ENCODE measurements at regions not wholly inside any gene's neighbourhood (a gene's known extent, or its start where the extent isn't known, plus 50 kb on each side); places are given as distances from the start of the nearest gene placed in this dataset.

GRCh38 chr4:136017556-136017955 is 1514.7 kb downstream of the PCDH18 start:
- no peak for DNase-seq (ENCODE audit: low read depth, low spot score)
- Histone ChIP-seq H2AFZ (ENCODE audit: low read depth, low read length, poor library complexity, severe bottlenecking) (no peak overlapping the region), H3K27ac (ENCODE audit: low read depth, low read length) (no peak overlapping the region), H3K9me2 (ENCODE audit: insufficient read depth) (peaks cover 4% of the 10 kb centered on the region; the same call in 1 of the 2 replicates), H4K20me1 (ENCODE audit: insufficient read depth) (no peaks in the 10 kb centered on the region), H3K4me2 (ENCODE audit: low read length) (no peak overlapping the region), H3K4me1 (ENCODE audit: control insufficient read depth in 1 of 2, insufficient read depth in 2 of 2, low read length in 2 of 2) (no peaks in the 10 kb centered on the region), H3K9ac (ENCODE audit: low read length) (no peak overlapping the region), H3K79me2 (ENCODE audit: insufficient read depth, low read length) (no peaks in the 10 kb centered on the region), H3K9me3 (ENCODE audit: control insufficient read depth in 1 of 2, insufficient read depth in 1 of 2, low read depth in 1 of 2, low read length in 2 of 2) (no peaks in the 10 kb centered on the region), H3K27me3 (ENCODE audit: insufficient read depth, low read length) (no peaks in the 10 kb centered on the region), H3K4me3 (replicated peaks in 1 of 2; ENCODE audit: low read depth in 1 of 2, low read length in 2 of 2) (no peak overlapping the region), H3K36me3 (ENCODE audit: control insufficient read depth in 1 of 2, insufficient read depth in 2 of 2, low read length in 2 of 2) (no peaks in the 10 kb centered on the region)
- intact Hi-C loops (cut with micrococcal nuclease), result no loop called here
- no peak for TF ChIP-seq CTCF (IDR thresholded peaks at IDR 0.05 in 2 of 3, conservative IDR thresholded peaks at IDR 0.05 in 1 of 3; ENCODE audit: borderline replicate concordance in 1 of 3, insufficient read depth in 1 of 3, low read depth in 2 of 3, low read length in 2 of 3)
- TF ChIP-seq ZFX (IDR thresholded peaks at IDR 0.05), result no peak
- TF ChIP-seq CEBPB (IDR thresholded peaks at IDR 0.05; ENCODE audit: low read depth), result no peak
- no peak for TF ChIP-seq EZH2 (IDR thresholded peaks at IDR 0.05)
- no peak for TF ChIP-seq ZNF274 (IDR thresholded peaks at IDR 0.05; ENCODE audit: low read depth, low read length)
- TF ChIP-seq ATF3 (IDR thresholded peaks at IDR 0.05), result no peak
- TF ChIP-seq SIN3A (IDR thresholded peaks at IDR 0.05; ENCODE audit: low read depth), result no peak
- TF ChIP-seq POLR2A (IDR thresholded peaks at IDR 0.05; ENCODE audit: borderline replicate concordance, extremely low read depth, insufficient read depth, insufficient read length), result no peak
- no peak for ATAC-seq
- CTCF ChIA-PET, result no interaction called here
- no TSS peak for BruUV-seq (replicated peaks)
- RAD21 ChIA-PET (ENCODE audit: low non-redundant PET in 1 of 2, low total read pairs in 2 of 2, uncharacterized antibody in 2 of 2, unreplicated experiment in 2 of 2), result no interaction called here
- POLR2A ChIA-PET, result no interaction called here

GRCh38 chr4:136012220-136012619 is 1520.1 kb downstream of the PCDH18 start:
- Histone ChIP-seq H2AFZ (ENCODE audit: low read depth, low read length, poor library complexity, severe bottlenecking) (no peak overlapping the region), H4K20me1 (ENCODE audit: insufficient read depth) (no peaks in the 10 kb centered on the region), H3K4me2 (ENCODE audit: low read length) (no peak overlapping the region), H3K4me1 (ENCODE audit: control insufficient read depth in 1 of 2, insufficient read depth in 2 of 2, low read length in 2 of 2) (no peaks in the 10 kb centered on the region), H3K79me2 (ENCODE audit: insufficient read depth, low read length) (no peaks in the 10 kb centered on the region), H3K36me3 (ENCODE audit: control insufficient read depth in 1 of 2, insufficient read depth in 2 of 2, low read length in 2 of 2) (no peaks in the 10 kb centered on the region), H3K27ac (ENCODE audit: low read depth, low read length) (no peak overlapping the region), H3K9me2 (ENCODE audit: insufficient read depth) (peaks cover 4% of the 10 kb centered on the region; the same call in 1 of the 2 replicates), H3K9me3 (ENCODE audit: control insufficient read depth in 1 of 2, insufficient read depth in 1 of 2, low read depth in 1 of 2, low read length in 2 of 2) (peaks cover 0 to 3% of the 10 kb centered on the region in 2 experiments; a peak in 1 of 4 replicates), H3K4me3 (replicated peaks in 1 of 2; ENCODE audit: low read depth in 1 of 2, low read length in 2 of 2) (no peak overlapping the region), H3K9ac (ENCODE audit: low read length) (no peak overlapping the region), H3K27me3 (ENCODE audit: insufficient read depth, low read length) (no peaks in the 10 kb centered on the region)
- ChIA-PET RAD21 (ENCODE audit: low non-redundant PET in 1 of 2, low total read pairs in 2 of 2, uncharacterized antibody in 2 of 2, unreplicated experiment in 2 of 2) (no interaction called here), CTCF (no interaction called here), POLR2A (no interaction called here)
- DNase-seq (ENCODE audit: low read depth, low spot score), result no peak
- no TSS peak for BruUV-seq (replicated peaks)
- intact Hi-C loops (cut with micrococcal nuclease), result no loop called here
- no peak for ATAC-seq
- TF ChIP-seq ELF1 (IDR thresholded peaks at IDR 0.05; ENCODE audit: borderline replicate concordance, low read depth), result no peak
- no peak for TF ChIP-seq CTCF (IDR thresholded peaks at IDR 0.05 in 2 of 3, conservative IDR thresholded peaks at IDR 0.05 in 1 of 3; ENCODE audit: borderline replicate concordance in 1 of 3, insufficient read depth in 1 of 3, low read depth in 2 of 3, low read length in 2 of 3)
- TF ChIP-seq FOSL1 (IDR thresholded peaks at IDR 0.05; ENCODE audit: low read depth), result no peak
- no peak for TF ChIP-seq EGR1 (IDR thresholded peaks at IDR 0.05; ENCODE audit: low read depth)
- TF ChIP-seq RAD21 (IDR thresholded peaks at IDR 0.05; ENCODE audit: low read depth), result no peak
- TF ChIP-seq POLR2AphosphoS5 (IDR thresholded peaks at IDR 0.05; ENCODE audit: low read depth, low read length), result no peak
- TF ChIP-seq SIN3A (IDR thresholded peaks at IDR 0.05; ENCODE audit: low read depth), result no peak
- no peak for TF ChIP-seq SP1 (IDR thresholded peaks at IDR 0.05; ENCODE audit: low read depth)
- TF ChIP-seq POLR2A (IDR thresholded peaks at IDR 0.05; ENCODE audit: borderline replicate concordance, extremely low read depth, insufficient read depth, insufficient read length), result no peak

Measured in HCT116 (cell line).